Colonic mucosa (tissue), 4 donors: ENCODE measurements at regions not wholly inside any gene's neighbourhood (a gene's known extent, or its start where the extent isn't known, plus 50 kb on each side); places are given as distances from the start of the nearest gene placed in this dataset.

ENCODE experiments used
- DNase-seq: peaks from one replicate; pipeline ENCODE4 v3.0.0-alpha.2; 2020
- H3K27ac ChIP-seq: fragments of 200-600 bp; one replicate; pipeline ENCODE4 v1.8.0; 2021
- H3K27me3 ChIP-seq: fragments of 200-600 bp; one replicate; pipeline ENCODE4 v1.8.0; 2021
- H3K36me3 ChIP-seq: fragments of 200-600 bp; one replicate; pipeline ENCODE4 v1.8.0; 2021
- H3K4me1 ChIP-seq: fragments of 200-600 bp; one replicate; pipeline ENCODE4 v1.8.0; 2021; ENCODE audit warnings: mild to moderate bottlenecking
- H3K4me3 ChIP-seq: fragments of 200-600 bp; one replicate; pipeline ENCODE4 v1.8.0; 2021
- H3K9ac ChIP-seq, 2 donors: one replicate each; pipeline ENCODE4 v1.7.0; 2013; ENCODE audit warnings: control low read depth in 2 of 2, low read depth in 2 of 2, low read length in 2 of 2
- H3K9me3 ChIP-seq: fragments of 200-600 bp; one replicate; pipeline ENCODE4 v1.8.0; 2021
- CTCF ChIP-seq: fragments of 200-600 bp; IDR thresholded peaks from one replicate; pipeline ENCODE4 v1.8.0; 2022; ENCODE audit warnings: antibody characterized with exemption, mild to moderate bottlenecking
- intact Hi-C: fragments of 100-400 bp; cut with DNase I; formaldehyde crosslinking; loops from one replicate; pipeline ENCODE4 v1.14.1; 2022
- donor health status: healthy.
- donor health status: DM: no; HTN: no; CAD: no.
- donor health status: DM: no; HTN: no; CAD: no.

GRCh38 chr22:27046086-27046485 is 388.7 kb downstream of the MIAT start:
- H3K36me3 ChIP-seq, result no peaks in the 10 kb centered on the region
- no peak for TF ChIP-seq CTCF
- H3K27me3 ChIP-seq, result no peaks in the 10 kb centered on the region
- intact Hi-C loops, result no loop called here
- no peak for DNase-seq
- H3K9ac ChIP-seq, result no peak overlapping the region
- H3K27ac ChIP-seq, result no peak overlapping the region
- H3K9me3 ChIP-seq, result no peaks in the 10 kb centered on the region
- H3K4me3 ChIP-seq, result no peak overlapping the region
- no peaks in the 10 kb centered on the region for H3K4me1 ChIP-seq

- no peaks in the 10 kb centered on the region for H3K36me3 ChIP-seq
- no peak overlapping the region for H3K27ac ChIP-seq
- H3K4me1 ChIP-seq, result no peaks in the 10 kb centered on the region
- no peak overlapping the region for H3K9ac ChIP-seq
- TF ChIP-seq CTCF, result no peak
- no peaks in the 10 kb centered on the region for H3K9me3 ChIP-seq
- H3K4me3 ChIP-seq, result no peak overlapping the region
- no peak for DNase-seq
- H3K27me3 ChIP-seq, result no peaks in the 10 kb centered on the region
- intact Hi-C loops, result no loop called here
Observed at GRCh38 chr22:27046603-27047002, 389.2 kb downstream of the MIAT start.

GRCh38 chr22:27050771-27051170 is 393.4 kb downstream of the MIAT start:
- no peaks in the 10 kb centered on the region for H3K27me3 ChIP-seq
- H3K4me3 ChIP-seq, result no peak overlapping the region
- H3K9ac ChIP-seq, result no peak overlapping the region
- no peaks in the 10 kb centered on the region for H3K36me3 ChIP-seq
- H3K4me1 ChIP-seq, result no peaks in the 10 kb centered on the region
- DNase-seq, result no peak
- no peak for TF ChIP-seq CTCF
- intact Hi-C loops, result no loop called here
- H3K27ac ChIP-seq, result no peak overlapping the region
- H3K9me3 ChIP-seq, result no peaks in the 10 kb centered on the region

- H3K9me3 ChIP-seq, result no peaks in the 10 kb centered on the region
- H3K36me3 ChIP-seq, result no peaks in the 10 kb centered on the region
- no peak for TF ChIP-seq CTCF
- intact Hi-C loops, result no loop called here
- H3K27ac ChIP-seq, result no peak overlapping the region
- DNase-seq, result no peak
- no peak overlapping the region for H3K4me3 ChIP-seq
- no peak overlapping the region for H3K9ac ChIP-seq
- no peaks in the 10 kb centered on the region for H3K4me1 ChIP-seq
- H3K27me3 ChIP-seq, result no peaks in the 10 kb centered on the region
Observed at GRCh38 chr22:27051407-27051806, 394.0 kb downstream of the MIAT start.

- TF ChIP-seq CTCF, result no peak
- no peak for DNase-seq
- Histone ChIP-seq H3K4me3 (no peak overlapping the region), H3K9me3 (no peaks in the 10 kb centered on the region), H3K9ac (no peak overlapping the region), H3K27me3 (no peaks in the 10 kb centered on the region), H3K36me3 (no peaks in the 10 kb centered on the region), H3K4me1 (no peaks in the 10 kb centered on the region), H3K27ac (no peak overlapping the region)
- intact Hi-C loops, result no loop called here
Observed at GRCh38 chr22:27057717-27058116, 400.3 kb downstream of the MIAT start.

GRCh38 chr22:27060190-27060589 is 402.8 kb downstream of the MIAT start:
- Histone ChIP-seq H3K4me1 (no peaks in the 10 kb centered on the region), H3K9me3 (no peaks in the 10 kb centered on the region), H3K9ac (no peak overlapping the region), H3K27me3 (no peaks in the 10 kb centered on the region), H3K27ac (no peak overlapping the region), H3K36me3 (no peaks in the 10 kb centered on the region), H3K4me3 (no peak overlapping the region)
- intact Hi-C loops, result no loop called here
- no peak for DNase-seq
- TF ChIP-seq CTCF, result no peak
